Activated T-cell treated with anti-CD3 and anti-CD28 coated beads, Interleukin-2, amount 50 U/mL, for 4 hours (primary cell): ENCODE measurements at regions not wholly inside any gene's neighbourhood (a gene's known extent, or its start where the extent isn't known, plus 50 kb on each side); places are given as distances from the start of the nearest gene placed in this dataset.

Experiments
- ATAC-seq, 2 donors: fragments of 200-7000 bp; cut with Tn5 transposase; one replicate each; pipeline ENCODE4 v1.10.0; 2021
- DNase-seq: peaks from one replicate; pipeline ENCODE4 v3.0.0-alpha.2; 2020
- H3K27me3 Mint-ChIP-seq: one replicate; pipeline ENCODE4 v1.8.0; 2021; ENCODE audit warnings: low read depth, mixed read lengths
- H3K36me3 Mint-ChIP-seq: one replicate; pipeline ENCODE4 v1.8.0; 2022; ENCODE audit warnings: mixed read lengths; ENCODE audit not compliant: insufficient read depth
- H3K4me1 Mint-ChIP-seq: one replicate; pipeline ENCODE4 v1.8.0; 2021; ENCODE audit warnings: low read depth, mixed read lengths
- H3K4me3 Mint-ChIP-seq: one replicate; pipeline ENCODE4 v1.8.0; 2021; ENCODE audit warnings: mild to moderate bottlenecking, moderate library complexity, mixed read lengths
- H3K9me3 Mint-ChIP-seq: one replicate; pipeline ENCODE4 v1.8.0; 2021; ENCODE audit warnings: mixed read lengths

- ATAC-seq (no peak), DNase-seq (no peak)
- H3K27me3 Mint-ChIP-seq = peaks cover 7% of the 10 kb centered on the region
- no peak overlapping the region for H3K4me3 Mint-ChIP-seq
- H3K4me1 Mint-ChIP-seq = no peaks in the 10 kb centered on the region
- peaks cover 3% of the 10 kb centered on the region for H3K36me3 Mint-ChIP-seq
- H3K9me3 Mint-ChIP-seq = peaks cover 18% of the 10 kb centered on the region
Observed at GRCh38 chr1:58352476-58353092, 193.9 kb downstream of the OMA1 start.

GRCh38 chr1:58346036-58346355 is 200.5 kb downstream of the OMA1 start:
- Mint-ChIP-seq H3K4me1 (no peaks in the 10 kb centered on the region), H3K9me3 (peaks cover 12% of the 10 kb centered on the region), H3K4me3 (no peak overlapping the region), H3K27me3 (peaks cover 2% of the 10 kb centered on the region), H3K36me3 (peaks cover 3% of the 10 kb centered on the region)
- ATAC-seq (no peak), DNase-seq (no peak)

GRCh38 chr1:58345215-58346035 is 201.1 kb downstream of the OMA1 start:
- Mint-ChIP-seq H3K9me3 (peaks cover 6% of the 10 kb centered on the region), H3K4me3 (no peak overlapping the region), H3K36me3 (peaks cover 3% of the 10 kb centered on the region), H3K27me3 (peaks cover 2% of the 10 kb centered on the region), H3K4me1 (no peaks in the 10 kb centered on the region)
- ATAC-seq = no peak
- DNase-seq = no peak

GRCh38 chr1:58340185-58340584 is 206.3 kb downstream of the OMA1 start:
- Mint-ChIP-seq H3K36me3 (no peaks in the 10 kb centered on the region), H3K9me3 (no peaks in the 10 kb centered on the region), H3K27me3 (no peaks in the 10 kb centered on the region), H3K4me1 (no peaks in the 10 kb centered on the region), H3K4me3 (no peak overlapping the region)
- ATAC-seq = no peak
- DNase-seq = no peak

- no peaks in the 10 kb centered on the region for H3K4me1 Mint-ChIP-seq
- no peak for ATAC-seq
Observed at GRCh38 chr1:58338081-58338480, 208.4 kb downstream of the OMA1 start.

GRCh38 chr1:58333511-58333910 is 213.0 kb downstream of the OMA1 start:
- ATAC-seq (no peak), DNase-seq (no peak)
- Mint-ChIP-seq H3K36me3 (no peaks in the 10 kb centered on the region), H3K9me3 (no peaks in the 10 kb centered on the region), H3K4me3 (no peak overlapping the region), H3K27me3 (no peaks in the 10 kb centered on the region), H3K4me1 (no peaks in the 10 kb centered on the region)

More at GRCh38 chr1:58338081-58338480, 208.4 kb downstream of the OMA1 start:
- no peaks in the 10 kb centered on the region for H3K27me3 Mint-ChIP-seq
- H3K36me3 Mint-ChIP-seq = no peaks in the 10 kb centered on the region
- DNase-seq = no peak
- no peak overlapping the region for H3K4me3 Mint-ChIP-seq
- no peaks in the 10 kb centered on the region for H3K9me3 Mint-ChIP-seq

- ATAC-seq = no peak
- no peaks in the 10 kb centered on the region for H3K9me3 Mint-ChIP-seq
- no peaks in the 10 kb centered on the region for H3K36me3 Mint-ChIP-seq
- no peaks in the 10 kb centered on the region for H3K27me3 Mint-ChIP-seq
- no peak overlapping the region for H3K4me3 Mint-ChIP-seq
- no peak for DNase-seq
- H3K4me1 Mint-ChIP-seq = no peaks in the 10 kb centered on the region
Observed at GRCh38 chr1:58331156-58331555, 215.4 kb downstream of the OMA1 start.

GRCh38 chr1:58325866-58326265 is 220.7 kb downstream of the OMA1 start:
- no peaks in the 10 kb centered on the region for H3K27me3 Mint-ChIP-seq
- peaks cover 6% of the 10 kb centered on the region for H3K4me1 Mint-ChIP-seq
- no peak for DNase-seq
- H3K9me3 Mint-ChIP-seq = peaks cover 7% of the 10 kb centered on the region
- ATAC-seq = no peak
- H3K36me3 Mint-ChIP-seq = peaks cover 4% of the 10 kb centered on the region
- H3K4me3 Mint-ChIP-seq = no peak overlapping the region

GRCh38 chr1:58324558-58324957 is 222.0 kb downstream of the OMA1 start:
- peaks cover 7% of the 10 kb centered on the region for H3K36me3 Mint-ChIP-seq
- H3K4me1 Mint-ChIP-seq = peaks cover 6% of the 10 kb centered on the region
- ATAC-seq (no peak), DNase-seq (no peak)
- H3K27me3 Mint-ChIP-seq = no peaks in the 10 kb centered on the region
- H3K9me3 Mint-ChIP-seq = peaks cover 7% of the 10 kb centered on the region
- H3K4me3 Mint-ChIP-seq = no peak overlapping the region

GRCh38 chr1:58318157-58319005 is 228.1 kb downstream of the OMA1 start:
- Mint-ChIP-seq H3K9me3 (peaks cover 7% of the 10 kb centered on the region), H3K4me1 (no peaks in the 10 kb centered on the region), H3K27me3 (no peaks in the 10 kb centered on the region), H3K4me3 (no peak overlapping the region), H3K36me3 (peaks cover 7% of the 10 kb centered on the region)
- no peak for DNase-seq
- ATAC-seq = no peak

GRCh38 chr1:58317694-58318093 is 228.8 kb downstream of the OMA1 start:
- DNase-seq (no peak), ATAC-seq (no peak)
- Mint-ChIP-seq H3K36me3 (peaks cover 7% of the 10 kb centered on the region), H3K4me1 (no peaks in the 10 kb centered on the region), H3K27me3 (no peaks in the 10 kb centered on the region), H3K9me3 (peaks cover 4% of the 10 kb centered on the region), H3K4me3 (no peak overlapping the region)

- Mint-ChIP-seq H3K36me3 (peaks cover 7% of the 10 kb centered on the region), H3K4me1 (no peaks in the 10 kb centered on the region), H3K27me3 (no peaks in the 10 kb centered on the region), H3K9me3 (peaks cover 4% of the 10 kb centered on the region), H3K4me3 (no peak overlapping the region)
- DNase-seq (no peak), ATAC-seq (no peak)
Observed at GRCh38 chr1:58317086-58317485, 229.4 kb downstream of the OMA1 start.

GRCh38 chr1:58316141-58316540 is 230.4 kb downstream of the OMA1 start:
- peaks cover 6% of the 10 kb centered on the region for H3K36me3 Mint-ChIP-seq
- DNase-seq (no peak), ATAC-seq (no peak)
- H3K4me1 Mint-ChIP-seq = no peaks in the 10 kb centered on the region
- H3K9me3 Mint-ChIP-seq = peaks cover 2% of the 10 kb centered on the region
- no peaks in the 10 kb centered on the region for H3K27me3 Mint-ChIP-seq
- H3K4me3 Mint-ChIP-seq = no peak overlapping the region

GRCh38 chr1:58312971-58313563 is 233.5 kb downstream of the OMA1 start:
- H3K4me1 Mint-ChIP-seq = no peaks in the 10 kb centered on the region
- no peaks in the 10 kb centered on the region for H3K9me3 Mint-ChIP-seq
- H3K36me3 Mint-ChIP-seq = no peaks in the 10 kb centered on the region
- no peak overlapping the region for H3K4me3 Mint-ChIP-seq
- DNase-seq (no peak), ATAC-seq (no peak)
- no peaks in the 10 kb centered on the region for H3K27me3 Mint-ChIP-seq
